ENCODE measurements at regions not wholly inside any gene's neighbourhood (a gene's known extent, or its start where the extent isn't known, plus 50 kb on each side); places are given as distances from the start of the nearest gene placed in this dataset.

DNA sequence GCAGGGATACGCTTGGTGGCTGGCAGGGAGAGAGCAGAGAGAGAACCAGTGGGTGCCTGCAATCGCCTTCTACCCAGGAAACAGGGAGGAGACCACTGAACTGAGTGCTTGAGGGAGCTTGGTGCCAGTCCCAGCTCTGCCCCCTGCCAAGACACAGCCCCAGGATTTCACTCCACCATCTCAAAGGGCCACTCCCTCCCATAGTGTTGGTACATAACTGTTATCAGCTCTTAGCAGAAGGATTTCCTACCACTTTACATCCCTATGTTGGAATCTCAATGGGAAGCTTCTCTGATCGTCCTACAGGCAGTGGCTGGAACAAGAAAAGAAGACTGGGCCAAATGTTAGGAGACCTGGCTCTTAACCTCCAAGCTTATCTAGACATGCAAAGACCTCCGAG, 157.4 kb upstream of the FOXN3 start:
- TF ChIP-seq, protein P1, sequence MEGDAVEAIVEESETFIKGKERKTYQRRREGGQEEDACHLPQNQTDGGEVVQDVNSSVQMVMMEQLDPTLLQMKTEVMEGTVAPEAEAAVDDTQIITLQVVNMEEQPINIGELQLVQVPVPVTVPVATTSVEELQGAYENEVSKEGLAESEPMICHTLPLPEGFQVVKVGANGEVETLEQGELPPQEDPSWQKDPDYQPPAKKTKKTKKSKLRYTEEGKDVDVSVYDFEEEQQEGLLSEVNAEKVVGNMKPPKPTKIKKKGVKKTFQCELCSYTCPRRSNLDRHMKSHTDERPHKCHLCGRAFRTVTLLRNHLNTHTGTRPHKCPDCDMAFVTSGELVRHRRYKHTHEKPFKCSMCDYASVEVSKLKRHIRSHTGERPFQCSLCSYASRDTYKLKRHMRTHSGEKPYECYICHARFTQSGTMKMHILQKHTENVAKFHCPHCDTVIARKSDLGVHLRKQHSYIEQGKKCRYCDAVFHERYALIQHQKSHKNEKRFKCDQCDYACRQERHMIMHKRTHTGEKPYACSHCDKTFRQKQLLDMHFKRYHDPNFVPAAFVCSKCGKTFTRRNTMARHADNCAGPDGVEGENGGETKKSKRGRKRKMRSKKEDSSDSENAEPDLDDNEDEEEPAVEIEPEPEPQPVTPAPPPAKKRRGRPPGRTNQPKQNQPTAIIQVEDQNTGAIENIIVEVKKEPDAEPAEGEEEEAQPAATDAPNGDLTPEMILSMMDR (IDR thresholded peaks at IDR 0.05; ENCODE audit: insufficient read depth, low read length, poor library complexity, severe bottlenecking): no peak
- TF ChIP-seq EZH2phosphoT487 (conservative IDR thresholded peaks at IDR 0.05; ENCODE audit: low read length): no peak

Measured in SU-DHL-6 (cell line).